Fibroblast of lung (primary cell): ENCODE measurements at regions not wholly inside any gene's neighbourhood (a gene's known extent, or its start where the extent isn't known, plus 50 kb on each side); places are given as distances from the start of the nearest gene placed in this dataset.

ENCODE experiments used
- CTCF ChIP-seq, 2 donors: IDR thresholded peaks in 1 of 2; conservative IDR thresholded peaks in 1 of 2; 1 replicate in 1 of 2; 2 replicates in 1 of 2; pipeline ENCODE4 v1.5.1; 2011 to 2012; ENCODE audit warnings: low read length in 2 of 2, control low read depth in 1 of 2, inconsistent platforms in 1 of 2, low read depth in 1 of 2, mild to moderate bottlenecking in 1 of 2
- EZH2 ChIP-seq: IDR thresholded peaks from 2 replicates; pipeline ENCODE4 v1.5.1; 2012; ENCODE audit warnings: low read length, control low read depth, mild to moderate bottlenecking; ENCODE audit errors: missing control alignments

- TF ChIP-seq EZH2, result no peak
- no peak for TF ChIP-seq CTCF (conservative IDR thresholded peaks at IDR 0.05 in 1 of 2, IDR thresholded peaks at IDR 0.05 in 1 of 2; ENCODE audit: low read depth in 1 of 2, low read length in 2 of 2)
Measured at GRCh38 chr10:130901311-130902165, 410.0 kb downstream of the TCERG1L start.
